HG02610 (cell line): ENCODE measurements at regions not wholly inside any gene's neighbourhood (a gene's known extent, or its start where the extent isn't known, plus 50 kb on each side); places are given as distances from the start of the nearest gene placed in this dataset.

Experiments
- ATAC-seq: cut with Tn5 transposase; IDR thresholded peaks from one replicate; pipeline ENCODE4 v1.9.1; 2021; ENCODE audit warnings: mild to moderate bottlenecking, moderate library complexity; ENCODE audit not compliant: unreplicated experiment

- ATAC-seq: no peak
Measured at GRCh38 chr18:74023220-74023619, 124.4 kb downstream of the FBXO15 start.

GRCh38 chr18:74019864-74020263, 127.8 kb downstream of the FBXO15 start:
- ATAC-seq: no peak

GRCh38 chr18:74013955-74014354, 133.7 kb downstream of the FBXO15 start:
- ATAC-seq: no peak

GRCh38 chr18:74012954-74013630, 134.5 kb downstream of the FBXO15 start:
- ATAC-seq: no peak

- no peak for ATAC-seq
Measured at GRCh38 chr18:74006143-74006542, 141.5 kb downstream of the FBXO15 start.

- ATAC-seq: no peak
Measured at GRCh38 chr18:74005320-74006109, 142.1 kb downstream of the FBXO15 start.

GRCh38 chr18:73992242-73993022, 155.2 kb downstream of the FBXO15 start:
- no peak for ATAC-seq

- ATAC-seq: no peak
Measured at GRCh38 chr18:73991570-73991969, 156.1 kb downstream of the FBXO15 start.

- ATAC-seq: no peak
Measured at GRCh38 chr18:73990258-73990657, 157.4 kb downstream of the FBXO15 start.

- no peak for ATAC-seq
Measured at GRCh38 chr18:73987247-73987980, 160.2 kb downstream of the FBXO15 start.

- ATAC-seq: no peak
Measured at GRCh38 chr18:73986711-73987110, 160.9 kb downstream of the FBXO15 start.

- ATAC-seq: no peak
Measured at GRCh38 chr18:73985855-73986625, 161.6 kb downstream of the FBXO15 start.

GRCh38 chr18:73983970-73984369, 163.7 kb downstream of the FBXO15 start:
- ATAC-seq: no peak

- no peak for ATAC-seq
Measured at GRCh38 chr18:73983496-73983895, 164.1 kb downstream of the FBXO15 start.

- no peak for ATAC-seq
Measured at GRCh38 chr18:73981796-73982195, 165.8 kb downstream of the FBXO15 start.

GRCh38 chr18:73980289-73980979, 167.2 kb downstream of the FBXO15 start:
- no peak for ATAC-seq

- ATAC-seq: no peak
Measured at GRCh38 chr18:73979742-73980141, 167.9 kb downstream of the FBXO15 start.

- no peak for ATAC-seq
Measured at GRCh38 chr18:73976433-73976832, 171.2 kb downstream of the FBXO15 start.

- no peak for ATAC-seq
Measured at GRCh38 chr18:73975266-73975665, 172.4 kb downstream of the FBXO15 start.

GRCh38 chr18:73973972-73974371, 173.7 kb downstream of the FBXO15 start:
- no peak for ATAC-seq
